Astrocyte (in vitro differentiated cells and primary cell): ENCODE measurements at regions not wholly inside any gene's neighbourhood (a gene's known extent, or its start where the extent isn't known, plus 50 kb on each side); places are given as distances from the start of the nearest gene placed in this dataset.

Source experiments
- DNase-seq: peaks from one replicate; pipeline ENCODE4 v3.0.0-alpha.2; 2010; ENCODE audit warnings: low read depth
- FAIRE-seq: peaks from 2 replicates; lab custom pipeline; 2011; peaks lifted over from hg19 to GRCh38; lab: Jason Lieb, UNC
- H2AFZ ChIP-seq: 2 replicates; pipeline ENCODE4 v1.6.0; 2012; ENCODE audit warnings: low read depth, low read length, inconsistent platforms
- H3K27ac ChIP-seq: 2 replicates; pipeline ENCODE4 v1.5.1; 2011; ENCODE audit warnings: low read depth, low read length, inconsistent platforms
- H3K27me3 ChIP-seq: 2 replicates; pipeline ENCODE4 v1.6.0; 2011; ENCODE audit warnings: low read length, inconsistent platforms; ENCODE audit not compliant: insufficient read depth
- H3K36me3 ChIP-seq: 2 replicates; pipeline ENCODE4 v1.5.1; 2011; ENCODE audit warnings: low read length, inconsistent platforms; ENCODE audit not compliant: insufficient read depth
- H3K4me1 ChIP-seq: 2 replicates; pipeline ENCODE4 v1.5.1; 2011; ENCODE audit warnings: low read length, inconsistent platforms; ENCODE audit not compliant: insufficient read depth
- H3K4me2 ChIP-seq: 2 replicates; pipeline ENCODE4 v1.6.0; 2012; ENCODE audit warnings: low read length, inconsistent platforms
- H3K4me3 ChIP-seq: 2 replicates; pipeline ENCODE4 v1.5.1; 2011; ENCODE audit warnings: low read depth, mild to moderate bottlenecking, low read length, inconsistent platforms; ENCODE audit not compliant: insufficient read depth
- H3K79me2 ChIP-seq: 2 replicates; pipeline ENCODE4 v1.6.0; 2012; ENCODE audit warnings: mild to moderate bottlenecking, low read length, inconsistent platforms; ENCODE audit not compliant: insufficient read depth
- H3K9ac ChIP-seq: 2 replicates; pipeline ENCODE4 v1.6.0; 2012; ENCODE audit warnings: mild to moderate bottlenecking, low read length, inconsistent platforms
- H3K9me3 ChIP-seq: 2 replicates; pipeline ENCODE4 v1.5.1; 2012; ENCODE audit warnings: low read depth, mild to moderate bottlenecking, low read length, inconsistent platforms; ENCODE audit not compliant: insufficient read depth
- H4K20me1 ChIP-seq: 2 replicates; pipeline ENCODE4 v1.6.0; 2012; ENCODE audit warnings: low read length, inconsistent platforms; ENCODE audit not compliant: insufficient read depth
- H3K27ac Mint-ChIP-seq: one replicate; pipeline ENCODE4 v1.8.0; 2021; ENCODE audit warnings: mild to moderate bottlenecking, mixed read lengths; ENCODE audit not compliant: unreplicated experiment
- H3K27me3 Mint-ChIP-seq: one replicate; pipeline ENCODE4 v1.8.0; 2021; ENCODE audit warnings: low read depth, mixed read lengths; ENCODE audit not compliant: unreplicated experiment
- H3K36me3 Mint-ChIP-seq: one replicate; pipeline ENCODE4 v1.8.0; 2021; ENCODE audit warnings: low read depth, mixed read lengths; ENCODE audit not compliant: unreplicated experiment
- H3K4me1 Mint-ChIP-seq: one replicate; pipeline ENCODE4 v1.8.0; 2021; ENCODE audit warnings: low read depth, mixed read lengths; ENCODE audit not compliant: unreplicated experiment
- H3K4me3 Mint-ChIP-seq: one replicate; pipeline ENCODE4 v1.8.0; 2021; ENCODE audit warnings: mild to moderate bottlenecking, moderate library complexity, mixed read lengths; ENCODE audit not compliant: unreplicated experiment
- H3K9me3 Mint-ChIP-seq: one replicate; pipeline ENCODE4 v1.8.0; 2021; ENCODE audit warnings: mild to moderate bottlenecking, mixed read lengths; ENCODE audit not compliant: unreplicated experiment
- EZH2 ChIP-seq: IDR thresholded peaks from 2 replicates; pipeline ENCODE4 v1.6.1; 2012; ENCODE audit warnings: mild to moderate bottlenecking, low read length, inconsistent platforms; ENCODE audit not compliant: insufficient read depth
- TF ChIP-seq, protein P1 (sequence below): IDR thresholded peaks from 2 replicates; pipeline ENCODE4 v1.5.1; 2011; ENCODE audit warnings: low read depth, mild to moderate bottlenecking, inconsistent platforms, low read length, moderate library complexity; ENCODE audit not compliant: insufficient read depth

DNA sequence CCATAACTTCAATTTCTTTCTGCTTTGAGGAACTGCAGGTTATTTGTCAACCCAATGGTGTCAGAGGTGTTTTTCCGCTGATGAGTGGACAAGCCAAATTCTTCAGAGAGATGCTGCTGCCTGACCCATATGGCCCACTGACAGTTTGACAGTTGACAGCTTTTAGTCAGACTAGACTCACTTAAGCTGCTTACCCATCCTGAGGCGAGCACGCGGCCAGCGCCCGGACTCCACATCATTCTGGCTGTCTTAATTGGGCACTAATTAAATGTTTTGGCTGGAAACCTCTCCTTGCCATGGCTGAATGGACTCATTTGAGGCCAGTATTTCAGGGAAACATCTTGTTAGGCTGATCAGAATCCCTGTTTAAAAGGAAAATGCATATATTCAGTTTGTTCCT lies 316.1 kb upstream of the FANCL start:
- no peaks in the 10 kb centered on the region for H3K9me3 Mint-ChIP-seq
- Histone ChIP-seq H3K27me3 (no peaks in the 10 kb centered on the region), H3K9ac (no peak overlapping the region), H3K4me1 (peaks cover under 1% of the 10 kb centered on the region), H3K27ac (no peak overlapping the region), H3K4me2 (no peak overlapping the region), H3K36me3 (no peaks in the 10 kb centered on the region), H3K9me3 (no peaks in the 10 kb centered on the region), H4K20me1 (no peaks in the 10 kb centered on the region), H3K4me3 (no peak overlapping the region), H3K79me2 (no peaks in the 10 kb centered on the region), H2AFZ (no peak overlapping the region)
- no peak overlapping the region for H3K27ac Mint-ChIP-seq
- H3K4me3 Mint-ChIP-seq, result no peak overlapping the region
- peaks cover 3% of the 10 kb centered on the region for H3K4me1 Mint-ChIP-seq
- H3K27me3 Mint-ChIP-seq, result peaks cover 3% of the 10 kb centered on the region
- H3K36me3 Mint-ChIP-seq, result no peaks in the 10 kb centered on the region
- no peak for DNase-seq
- TF ChIP-seq EZH2, result no peak
- TF ChIP-seq, protein P1, sequence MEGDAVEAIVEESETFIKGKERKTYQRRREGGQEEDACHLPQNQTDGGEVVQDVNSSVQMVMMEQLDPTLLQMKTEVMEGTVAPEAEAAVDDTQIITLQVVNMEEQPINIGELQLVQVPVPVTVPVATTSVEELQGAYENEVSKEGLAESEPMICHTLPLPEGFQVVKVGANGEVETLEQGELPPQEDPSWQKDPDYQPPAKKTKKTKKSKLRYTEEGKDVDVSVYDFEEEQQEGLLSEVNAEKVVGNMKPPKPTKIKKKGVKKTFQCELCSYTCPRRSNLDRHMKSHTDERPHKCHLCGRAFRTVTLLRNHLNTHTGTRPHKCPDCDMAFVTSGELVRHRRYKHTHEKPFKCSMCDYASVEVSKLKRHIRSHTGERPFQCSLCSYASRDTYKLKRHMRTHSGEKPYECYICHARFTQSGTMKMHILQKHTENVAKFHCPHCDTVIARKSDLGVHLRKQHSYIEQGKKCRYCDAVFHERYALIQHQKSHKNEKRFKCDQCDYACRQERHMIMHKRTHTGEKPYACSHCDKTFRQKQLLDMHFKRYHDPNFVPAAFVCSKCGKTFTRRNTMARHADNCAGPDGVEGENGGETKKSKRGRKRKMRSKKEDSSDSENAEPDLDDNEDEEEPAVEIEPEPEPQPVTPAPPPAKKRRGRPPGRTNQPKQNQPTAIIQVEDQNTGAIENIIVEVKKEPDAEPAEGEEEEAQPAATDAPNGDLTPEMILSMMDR, result no peak
- no peak for FAIRE-seq

DNA sequence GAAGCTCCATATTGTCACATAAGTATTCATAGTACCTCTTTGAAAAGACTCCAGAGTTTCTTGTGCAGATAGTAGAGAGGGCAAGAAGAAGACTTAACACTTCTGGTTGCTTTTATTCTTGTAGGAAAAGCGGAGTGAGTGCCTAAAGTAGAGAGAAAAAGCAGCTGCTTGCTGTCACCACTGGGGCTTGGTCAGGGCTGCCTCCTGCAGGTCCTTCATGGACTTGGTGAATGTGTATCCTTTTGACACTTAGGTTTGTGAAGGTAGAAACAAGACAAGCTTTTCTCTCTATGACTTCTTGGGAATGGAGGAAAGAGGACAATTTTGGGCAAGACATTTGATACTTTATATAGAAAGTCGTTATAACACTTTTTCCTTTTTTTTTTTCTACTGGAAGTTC lies 312.8 kb upstream of the FANCL start:
- Mint-ChIP-seq H3K4me1 (peaks cover 2% of the 10 kb centered on the region), H3K27ac (no peak overlapping the region), H3K27me3 (peaks cover 3% of the 10 kb centered on the region), H3K9me3 (no peaks in the 10 kb centered on the region), H3K4me3 (no peak overlapping the region), H3K36me3 (no peaks in the 10 kb centered on the region)
- Histone ChIP-seq H3K4me2 (no peak overlapping the region), H3K79me2 (no peaks in the 10 kb centered on the region), H3K27me3 (no peaks in the 10 kb centered on the region), H4K20me1 (no peaks in the 10 kb centered on the region), H3K36me3 (no peaks in the 10 kb centered on the region), H3K4me1 (no peaks in the 10 kb centered on the region), H3K9ac (no peak overlapping the region), H2AFZ (no peak overlapping the region), H3K9me3 (no peaks in the 10 kb centered on the region), H3K4me3 (no peak overlapping the region), H3K27ac (no peak overlapping the region)
- TF ChIP-seq, protein P1, result no peak
- no peak for TF ChIP-seq EZH2
- FAIRE-seq, result no peak
- DNase-seq, result no peak

- Histone ChIP-seq H3K36me3 (no peaks in the 10 kb centered on the region), H3K79me2 (no peaks in the 10 kb centered on the region), H3K4me3 (no peak overlapping the region), H3K9ac (no peak overlapping the region), H3K27me3 (no peaks in the 10 kb centered on the region), H3K9me3 (no peaks in the 10 kb centered on the region), H3K27ac (no peak overlapping the region), H4K20me1 (no peaks in the 10 kb centered on the region), H3K4me1 (no peaks in the 10 kb centered on the region), H3K4me2 (no peak overlapping the region), H2AFZ (no peak overlapping the region)
- H3K9me3 Mint-ChIP-seq, result no peaks in the 10 kb centered on the region
- H3K4me1 Mint-ChIP-seq, result peaks cover 2% of the 10 kb centered on the region
- TF ChIP-seq, protein P1, result no peak
- TF ChIP-seq EZH2, result no peak
- no peak overlapping the region for H3K4me3 Mint-ChIP-seq
- no peak overlapping the region for H3K27ac Mint-ChIP-seq
- H3K36me3 Mint-ChIP-seq, result no peaks in the 10 kb centered on the region
- no peak for FAIRE-seq
- H3K27me3 Mint-ChIP-seq, result peaks cover 3% of the 10 kb centered on the region
- DNase-seq, result no peak
Observed at GRCh38 chr2:58553522-58553921, 312.4 kb upstream of the FANCL start.
